AG10803 (cell line): ENCODE measurements at regions not wholly inside any gene's neighbourhood (a gene's known extent, or its start where the extent isn't known, plus 50 kb on each side); places are given as distances from the start of the nearest gene placed in this dataset.
"Not testable (repeated sequence)": the region's sequence is repeated elsewhere in the genome, so short reads cannot be mapped to it uniquely, and the experiment has no call there.

Source experiments
- DNase-seq: peaks from one replicate; pipeline ENCODE4 v3.0.0; 2010; ENCODE audit warnings: low read depth
- H3K4me3 ChIP-seq: 2 replicates; pipeline ENCODE4 v1.5.1; 2011; ENCODE audit warnings: mild to moderate bottlenecking, low read length, control low read depth
- TF ChIP-seq, protein P1 (sequence below): conservative IDR thresholded peaks from 2 replicates; pipeline ENCODE4 v1.5.1; 2011; ENCODE audit warnings: mild to moderate bottlenecking, low read length, control low read depth, inconsistent platforms

DNA sequence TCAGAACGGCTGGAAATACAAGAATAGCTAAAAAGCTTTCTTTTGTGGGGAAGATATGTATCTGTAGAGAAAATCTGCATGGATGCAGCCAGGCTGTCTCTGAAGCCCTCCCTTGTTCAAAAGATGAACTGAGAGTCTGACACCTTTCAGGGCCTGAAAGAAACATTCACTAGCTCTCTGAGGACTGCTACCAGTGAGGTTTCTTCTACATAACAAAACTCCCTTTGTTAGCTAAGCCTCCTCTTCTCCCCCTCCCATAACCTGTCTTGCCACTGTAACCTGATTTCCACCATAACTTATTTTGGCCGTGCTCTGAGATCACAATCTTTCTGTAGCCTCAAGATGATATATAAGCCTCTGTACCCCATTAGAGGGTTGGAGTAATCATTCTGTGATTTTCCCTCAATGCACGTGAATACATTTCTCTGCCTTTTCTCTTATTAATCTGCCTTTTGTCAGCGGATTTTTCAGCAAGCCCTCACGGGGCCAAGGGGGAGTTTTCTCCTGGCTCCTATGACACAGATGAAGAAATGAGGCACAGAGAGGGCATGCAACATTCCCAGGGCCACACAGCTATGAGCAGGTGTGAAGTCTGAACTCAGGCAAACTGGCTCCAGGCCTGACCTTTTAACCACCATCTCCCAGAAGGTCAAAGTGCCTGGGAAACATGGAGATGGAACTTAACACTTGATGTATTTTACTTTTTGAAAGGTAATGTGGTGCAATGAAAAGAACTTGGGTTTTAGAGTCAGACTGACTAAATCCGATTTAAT is 161.6 kb upstream of the PRDX4 start:
- H3K4me3 ChIP-seq = no peak overlapping the region
- TF ChIP-seq, protein P1, sequence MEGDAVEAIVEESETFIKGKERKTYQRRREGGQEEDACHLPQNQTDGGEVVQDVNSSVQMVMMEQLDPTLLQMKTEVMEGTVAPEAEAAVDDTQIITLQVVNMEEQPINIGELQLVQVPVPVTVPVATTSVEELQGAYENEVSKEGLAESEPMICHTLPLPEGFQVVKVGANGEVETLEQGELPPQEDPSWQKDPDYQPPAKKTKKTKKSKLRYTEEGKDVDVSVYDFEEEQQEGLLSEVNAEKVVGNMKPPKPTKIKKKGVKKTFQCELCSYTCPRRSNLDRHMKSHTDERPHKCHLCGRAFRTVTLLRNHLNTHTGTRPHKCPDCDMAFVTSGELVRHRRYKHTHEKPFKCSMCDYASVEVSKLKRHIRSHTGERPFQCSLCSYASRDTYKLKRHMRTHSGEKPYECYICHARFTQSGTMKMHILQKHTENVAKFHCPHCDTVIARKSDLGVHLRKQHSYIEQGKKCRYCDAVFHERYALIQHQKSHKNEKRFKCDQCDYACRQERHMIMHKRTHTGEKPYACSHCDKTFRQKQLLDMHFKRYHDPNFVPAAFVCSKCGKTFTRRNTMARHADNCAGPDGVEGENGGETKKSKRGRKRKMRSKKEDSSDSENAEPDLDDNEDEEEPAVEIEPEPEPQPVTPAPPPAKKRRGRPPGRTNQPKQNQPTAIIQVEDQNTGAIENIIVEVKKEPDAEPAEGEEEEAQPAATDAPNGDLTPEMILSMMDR = no peak
- DNase-seq = no peak

DNA sequence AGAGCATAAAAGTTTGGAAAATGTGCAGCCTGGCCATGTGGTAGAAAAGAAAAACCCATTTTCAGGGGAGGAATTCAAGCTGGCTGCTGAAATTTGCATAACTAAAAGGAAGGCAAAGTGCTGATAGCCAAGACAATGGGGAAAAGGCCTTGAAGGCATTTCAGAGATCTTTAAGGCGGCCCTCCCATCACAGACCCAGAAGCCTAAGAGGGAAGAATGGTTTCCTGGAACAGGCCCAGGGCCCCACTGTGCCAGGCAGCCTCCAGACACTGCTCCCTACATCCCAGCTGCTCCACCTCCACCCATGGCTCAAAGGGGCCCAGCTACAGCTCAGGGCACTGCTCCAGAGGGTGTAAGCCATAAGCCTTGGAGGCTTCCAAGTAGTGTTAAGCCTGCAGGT is 158.0 kb upstream of the PRDX4 start:
- no peak for DNase-seq
- H3K4me3 ChIP-seq = no peak overlapping the region
- TF ChIP-seq, protein P1 = no peak

DNA sequence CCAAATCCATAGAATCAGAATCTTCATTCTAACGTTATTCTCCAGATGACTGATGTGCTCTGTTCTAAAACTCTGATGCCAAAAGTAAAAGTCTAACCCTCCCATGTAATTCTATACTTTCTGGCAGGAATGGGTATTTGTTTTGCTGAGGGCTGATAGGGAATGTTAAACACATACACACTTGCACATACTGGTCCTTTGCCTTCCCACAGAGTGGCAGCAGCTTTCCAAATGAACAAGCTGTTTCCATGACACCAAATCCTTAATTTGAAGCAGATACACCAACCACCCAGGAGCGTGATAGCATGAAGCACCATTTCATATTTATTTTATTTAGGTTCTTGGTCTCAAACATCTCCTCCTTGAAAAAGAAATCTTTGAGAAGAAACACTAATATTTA is 155.5 kb upstream of the PRDX4 start:
- no peak for DNase-seq

DNA sequence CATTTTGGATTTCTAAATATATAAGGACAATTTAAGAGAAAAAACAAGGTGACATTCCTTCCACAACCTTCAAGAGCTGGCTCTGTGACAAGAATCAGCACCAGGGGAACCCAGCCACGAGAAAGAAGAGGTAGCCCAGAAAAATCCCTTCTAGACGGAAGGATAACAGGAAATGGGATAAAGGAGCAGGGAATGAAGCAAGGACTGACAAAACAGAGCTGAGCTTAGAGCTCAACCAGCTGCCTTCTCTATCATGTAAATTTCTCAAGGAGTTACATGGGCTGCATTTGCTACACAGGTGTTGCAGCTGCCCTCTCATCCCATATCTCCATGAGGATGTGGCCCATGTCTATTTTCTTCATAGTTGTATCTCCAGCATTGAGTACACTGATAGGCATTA is 154.2 kb upstream of the PRDX4 start:
- H3K4me3 ChIP-seq = no peak overlapping the region
- TF ChIP-seq, protein P1 = no peak
- DNase-seq = no peak

More for the DNA sequence above, 155.5 kb upstream of the PRDX4 start:
- no peak overlapping the region for H3K4me3 ChIP-seq
- TF ChIP-seq, protein P1 = no peak

DNA sequence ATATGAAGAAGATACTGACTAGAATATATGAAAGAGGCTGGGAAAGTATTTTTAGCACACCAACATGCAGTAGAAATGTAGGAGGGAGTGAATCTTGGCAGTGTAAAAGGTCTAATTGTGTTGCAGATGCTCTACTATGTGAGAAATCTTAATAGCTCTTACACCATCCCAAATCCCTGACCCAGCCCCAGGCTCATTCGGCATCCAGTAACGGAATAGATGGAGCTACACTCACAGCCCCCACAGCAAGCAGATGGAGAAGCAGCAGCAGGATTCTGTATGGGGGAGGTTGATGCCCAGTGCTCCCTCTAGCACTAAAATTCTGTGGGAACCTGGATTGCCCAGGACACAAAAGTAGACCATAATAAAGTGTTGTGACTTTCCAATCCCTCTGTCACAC is 153.2 kb upstream of the PRDX4 start:
- TF ChIP-seq, protein P1 = no peak
- no peak for DNase-seq
- H3K4me3 ChIP-seq = no peak overlapping the region

DNA sequence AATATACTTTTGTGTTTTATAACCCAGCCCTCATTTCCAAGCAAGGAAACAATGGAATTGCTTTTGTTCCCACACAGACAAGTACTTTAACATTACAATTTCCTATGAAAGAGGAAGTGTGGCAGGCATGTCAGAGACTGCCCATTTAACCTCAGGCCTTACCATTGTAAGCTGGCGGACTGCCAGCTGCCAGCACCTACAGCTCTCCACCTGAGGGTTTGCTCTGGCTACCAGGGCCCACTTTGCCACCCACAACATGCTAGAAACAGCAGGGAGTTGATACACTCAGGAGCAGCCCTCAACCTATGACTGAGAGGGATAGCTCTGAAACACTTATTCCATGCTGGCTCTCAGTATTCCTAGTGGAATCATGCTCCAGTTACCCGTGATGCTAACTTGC is 152.3 kb upstream of the PRDX4 start:
- TF ChIP-seq, protein P1 = no peak
- H3K4me3 ChIP-seq = no peak overlapping the region
- no peak for DNase-seq

DNA sequence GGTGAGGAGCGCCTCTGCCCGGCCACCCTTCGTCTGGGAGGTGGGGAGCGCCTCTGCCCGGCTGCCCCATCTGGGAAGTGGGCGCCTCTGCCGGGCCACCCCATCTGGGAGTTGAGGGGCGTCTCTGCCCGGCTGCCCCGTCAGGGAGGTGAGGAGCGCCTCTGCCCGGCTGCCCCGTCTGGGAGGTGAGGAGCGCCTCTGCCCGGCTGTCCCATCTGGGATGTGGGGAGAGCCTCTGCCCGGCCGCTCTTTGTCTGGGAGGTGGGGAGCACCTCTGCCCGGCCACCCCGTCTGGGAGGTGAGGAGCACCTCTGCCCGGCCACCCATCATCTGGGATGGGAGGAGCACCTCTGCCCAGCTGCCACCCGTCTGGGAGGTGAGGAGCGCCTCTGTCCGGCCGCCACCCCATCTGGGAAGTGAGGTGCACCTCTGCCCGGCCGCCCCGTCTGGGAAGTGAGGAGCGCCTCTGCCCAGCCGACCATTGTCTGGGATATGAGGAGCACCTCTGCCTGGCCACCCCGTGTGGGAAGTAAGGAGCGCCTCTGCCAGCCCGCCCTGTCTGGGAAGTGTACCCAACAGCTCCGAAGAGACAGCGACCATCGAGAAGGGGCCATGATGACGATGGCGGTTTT is 144.2 kb upstream of the PRDX4 start:
- not testable (repeated sequence) for DNase-seq, H3K4me3 ChIP-seq
